ENCODE measurements at regions not wholly inside any gene's neighbourhood (a gene's known extent, or its start where the extent isn't known, plus 50 kb on each side); places are given as distances from the start of the nearest gene placed in this dataset.

DNA sequence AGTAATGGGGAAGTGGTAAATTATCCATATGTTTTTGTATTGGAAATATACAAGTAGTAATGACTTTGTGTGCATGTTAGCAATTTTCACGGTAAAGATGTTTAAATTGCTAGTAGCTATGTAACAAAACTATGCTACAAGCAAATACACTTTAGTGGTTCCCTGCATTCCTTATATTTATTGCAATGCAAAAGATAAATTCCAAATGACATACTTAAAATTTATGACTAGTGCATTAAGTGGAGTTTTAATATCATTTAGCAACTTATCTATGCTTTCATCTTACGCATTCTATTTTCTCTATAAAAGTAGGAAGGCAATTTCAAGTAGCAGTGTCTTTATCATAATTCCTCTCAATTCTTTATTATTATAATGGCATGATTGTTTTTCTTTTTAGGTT is 482.8 kb downstream of the SLITRK5 start:
- Histone ChIP-seq H2BK5ac (ENCODE audit: low read depth, low read length, poor library complexity) (no peak overlapping the region), H3K79me1 (ENCODE audit: low read length) (no peaks in the 10 kb centered on the region), H3K4me2 (ENCODE audit: low read length) (no peak overlapping the region), H3K27me3 (ENCODE audit: insufficient read depth, low read length) (no peaks in the 10 kb centered on the region), H3K27ac (ENCODE audit: low read depth, low read length) (no peak overlapping the region), H3K9me3 (ENCODE audit: insufficient read depth, low read depth, low read length) (no peaks in the 10 kb centered on the region), H3K23ac (ENCODE audit: low read length) (no peak overlapping the region), H3K4me3 (ENCODE audit: low read depth, low read length) (no peak overlapping the region), H2BK12ac (ENCODE audit: low read length) (no peak overlapping the region), H2AFZ (ENCODE audit: insufficient read depth, low read length, poor library complexity) (no peak overlapping the region), H4K91ac (ENCODE audit: low read depth, low read length) (no peak overlapping the region), H2BK120ac (ENCODE audit: insufficient read depth, low read length, poor library complexity) (no peak overlapping the region), H3K9ac (ENCODE audit: low read length) (no peak overlapping the region), H2AK5ac (ENCODE audit: low read length) (no peak overlapping the region), H3K4me1 (ENCODE audit: control insufficient read depth in 1 of 2, insufficient read depth in 2 of 2, low read length in 2 of 2) (no peaks in the 10 kb centered on the region), H3K36me3 (ENCODE audit: control insufficient read depth in 1 of 2, insufficient read depth in 2 of 2, low read length in 2 of 2) (no peaks in the 10 kb centered on the region), H3K18ac (ENCODE audit: low read length) (no peak overlapping the region), H3K14ac (ENCODE audit: low read length) (no peak overlapping the region), H3K4ac (ENCODE audit: low read depth, low read length) (no peak overlapping the region), H3K79me2 (ENCODE audit: control insufficient read depth, insufficient read depth, low read length, poor library complexity) (no peaks in the 10 kb centered on the region), H4K8ac (ENCODE audit: low read depth, low read length) (no peak overlapping the region), H4K12ac (ENCODE audit: low read depth, low read length) (no peak overlapping the region)
- no CpG with 5 or more reads among the region's 2 CpGs for WGBS (ENCODE audit: extremely low coverage, insufficient coverage, insufficient read length)
- no peak for DNase-seq

DNA sequence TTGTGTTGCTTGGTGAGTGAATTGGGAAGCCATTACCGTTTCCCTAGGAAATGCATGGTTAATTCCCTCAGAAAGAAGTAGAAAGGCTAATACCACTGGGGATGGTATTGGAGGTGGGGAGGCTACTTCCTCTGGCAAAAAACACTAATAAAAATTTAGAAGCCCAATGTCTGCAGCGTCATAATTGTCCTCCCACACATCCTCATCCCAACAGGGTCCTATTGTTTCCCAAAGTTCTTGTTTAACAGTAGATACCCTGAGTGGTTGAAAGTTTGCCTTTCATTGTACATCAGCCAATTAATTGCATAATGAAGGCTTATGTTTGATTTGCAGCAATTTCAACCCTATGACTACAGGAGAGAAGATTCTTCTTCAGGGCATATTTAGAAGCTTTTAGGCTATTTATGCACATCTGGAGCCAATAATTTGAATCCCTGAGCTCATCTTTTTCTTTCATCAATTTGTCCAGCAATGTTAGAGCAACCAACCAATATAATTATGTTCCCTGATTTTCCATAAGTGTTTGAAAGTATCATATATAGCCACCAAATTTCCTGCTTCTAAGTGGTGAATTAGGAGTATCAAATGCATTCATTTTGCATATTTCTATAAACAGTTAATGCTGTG is 491.0 kb downstream of the SLITRK5 start:
- H3K27me3 ChIP-seq (ENCODE audit: insufficient read depth, low read length) = no peaks in the 10 kb centered on the region
- H2AFZ ChIP-seq (ENCODE audit: insufficient read depth, low read length, poor library complexity) = no peak overlapping the region
- no peaks in the 10 kb centered on the region for H3K79me1 ChIP-seq (ENCODE audit: low read length)
- no peak overlapping the region for H4K12ac ChIP-seq (ENCODE audit: low read depth, low read length)
- no peak overlapping the region for H2AK5ac ChIP-seq (ENCODE audit: low read length)
- H3K4me3 ChIP-seq (ENCODE audit: low read depth, low read length) = no peak overlapping the region
- H3K4ac ChIP-seq (ENCODE audit: low read depth, low read length) = no peak overlapping the region
- H3K27ac ChIP-seq (ENCODE audit: low read depth, low read length) = no peak overlapping the region
- no peak for DNase-seq
- no peaks in the 10 kb centered on the region for H3K36me3 ChIP-seq (ENCODE audit: control insufficient read depth in 1 of 2, insufficient read depth in 2 of 2, low read length in 2 of 2)
- no peak overlapping the region for H3K23ac ChIP-seq (ENCODE audit: low read length)
- H3K79me2 ChIP-seq (ENCODE audit: control insufficient read depth, insufficient read depth, low read length, poor library complexity) = no peaks in the 10 kb centered on the region
- H3K9me3 ChIP-seq (ENCODE audit: insufficient read depth, low read depth, low read length) = no peaks in the 10 kb centered on the region
- H3K18ac ChIP-seq (ENCODE audit: low read length) = no peak overlapping the region
- no peak overlapping the region for H2BK5ac ChIP-seq (ENCODE audit: low read depth, low read length, poor library complexity)
- H3K4me2 ChIP-seq (ENCODE audit: low read length) = no peak overlapping the region
- H3K4me1 ChIP-seq (ENCODE audit: control insufficient read depth in 1 of 2, insufficient read depth in 2 of 2, low read length in 2 of 2) = no peaks in the 10 kb centered on the region
- no peak overlapping the region for H2BK120ac ChIP-seq (ENCODE audit: insufficient read depth, low read length, poor library complexity)
- no peak overlapping the region for H2BK12ac ChIP-seq (ENCODE audit: low read length)
- WGBS (ENCODE audit: extremely low coverage, insufficient coverage, insufficient read length) = no CpG with 5 or more reads among the region's 2 CpGs
- H4K91ac ChIP-seq (ENCODE audit: low read depth, low read length) = no peak overlapping the region
- no peak overlapping the region for H3K9ac ChIP-seq (ENCODE audit: low read length)
- no peak overlapping the region for H4K8ac ChIP-seq (ENCODE audit: low read depth, low read length)
- H3K14ac ChIP-seq (ENCODE audit: low read length) = no peak overlapping the region

DNA sequence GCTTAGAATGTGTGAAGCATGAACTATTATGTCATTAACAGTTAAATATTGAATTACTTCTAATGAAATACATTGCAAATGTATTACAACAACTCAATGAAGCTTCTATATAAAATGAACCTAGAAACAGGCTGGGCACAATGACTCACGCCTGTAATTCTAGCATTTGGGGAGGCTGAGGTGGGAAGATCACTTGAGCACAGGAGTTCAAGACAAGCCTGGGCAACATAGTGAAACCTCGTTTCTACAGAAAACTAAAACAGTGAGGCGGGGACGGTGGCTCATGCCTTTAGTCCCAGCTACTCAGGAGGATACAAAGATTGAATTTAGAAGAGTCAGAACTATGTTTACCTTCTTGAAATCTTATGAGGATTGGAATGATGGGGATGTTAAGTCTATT is 505.1 kb downstream of the SLITRK5 start:
- Histone ChIP-seq H3K27ac (ENCODE audit: low read depth, low read length) (no peak overlapping the region), H3K79me2 (ENCODE audit: control insufficient read depth, insufficient read depth, low read length, poor library complexity) (no peaks in the 10 kb centered on the region), H3K4me1 (ENCODE audit: control insufficient read depth in 1 of 2, insufficient read depth in 2 of 2, low read length in 2 of 2) (no peaks in the 10 kb centered on the region), H2AFZ (ENCODE audit: insufficient read depth, low read length, poor library complexity) (no peak overlapping the region), H3K9me3 (ENCODE audit: insufficient read depth, low read depth, low read length) (no peaks in the 10 kb centered on the region), H3K36me3 (ENCODE audit: control insufficient read depth in 1 of 2, insufficient read depth in 2 of 2, low read length in 2 of 2) (no peaks in the 10 kb centered on the region), H3K4ac (ENCODE audit: low read depth, low read length) (no peak overlapping the region), H2BK5ac (ENCODE audit: low read depth, low read length, poor library complexity) (no peak overlapping the region), H3K23ac (ENCODE audit: low read length) (no peak overlapping the region), H2BK12ac (ENCODE audit: low read length) (no peak overlapping the region), H3K27me3 (ENCODE audit: insufficient read depth, low read length) (no peaks in the 10 kb centered on the region), H3K9ac (ENCODE audit: low read length) (no peak overlapping the region), H3K4me2 (ENCODE audit: low read length) (no peak overlapping the region), H2BK120ac (ENCODE audit: insufficient read depth, low read length, poor library complexity) (no peak overlapping the region), H3K79me1 (ENCODE audit: low read length) (no peaks in the 10 kb centered on the region), H4K12ac (ENCODE audit: low read depth, low read length) (no peak overlapping the region), H3K14ac (ENCODE audit: low read length) (no peak overlapping the region), H3K18ac (ENCODE audit: low read length) (no peak overlapping the region), H2AK5ac (ENCODE audit: low read length) (no peak overlapping the region), H4K91ac (ENCODE audit: low read depth, low read length) (no peak overlapping the region), H4K8ac (ENCODE audit: low read depth, low read length) (no peak overlapping the region), H3K4me3 (ENCODE audit: low read depth, low read length) (no peak overlapping the region)
- whole genome bisulfite sequencing (ENCODE audit: extremely low coverage, insufficient coverage, insufficient read length) = no CpG with 5 or more reads among the region's 4 CpGs
- DNase-seq = no peak

DNA sequence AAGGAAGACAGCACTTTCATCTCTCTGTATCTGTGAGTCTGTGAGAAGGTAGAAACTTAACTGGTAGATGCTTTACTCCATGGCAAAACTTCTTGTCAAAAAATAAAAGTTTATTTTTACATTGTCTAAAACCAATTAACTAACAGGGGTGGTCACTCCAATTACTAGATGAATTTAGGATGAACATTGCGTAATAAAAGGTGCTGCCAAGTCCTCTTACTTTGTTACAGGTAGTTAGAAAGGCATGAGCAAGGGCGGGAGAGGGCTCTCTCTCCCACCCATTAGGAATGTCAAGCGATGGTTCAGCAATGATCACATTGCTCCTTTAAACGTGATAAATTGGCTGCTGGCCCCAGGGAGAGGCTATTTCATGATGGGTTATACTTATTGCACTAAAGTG is 512.3 kb downstream of the SLITRK5 start:
- Histone ChIP-seq H3K9ac (ENCODE audit: low read length) (no peak overlapping the region), H3K27ac (ENCODE audit: low read depth, low read length) (no peak overlapping the region), H3K4me1 (ENCODE audit: control insufficient read depth in 1 of 2, insufficient read depth in 2 of 2, low read length in 2 of 2) (no peaks in the 10 kb centered on the region), H3K4ac (ENCODE audit: low read depth, low read length) (no peak overlapping the region), H2BK120ac (ENCODE audit: insufficient read depth, low read length, poor library complexity) (no peak overlapping the region), H3K23ac (ENCODE audit: low read length) (no peak overlapping the region), H3K18ac (ENCODE audit: low read length) (no peak overlapping the region), H3K36me3 (ENCODE audit: control insufficient read depth in 1 of 2, insufficient read depth in 2 of 2, low read length in 2 of 2) (no peaks in the 10 kb centered on the region), H2AFZ (ENCODE audit: insufficient read depth, low read length, poor library complexity) (no peak overlapping the region), H4K91ac (ENCODE audit: low read depth, low read length) (no peak overlapping the region), H3K79me1 (ENCODE audit: low read length) (no peaks in the 10 kb centered on the region), H3K27me3 (ENCODE audit: insufficient read depth, low read length) (no peaks in the 10 kb centered on the region), H3K4me3 (ENCODE audit: low read depth, low read length) (no peak overlapping the region), H3K79me2 (ENCODE audit: control insufficient read depth, insufficient read depth, low read length, poor library complexity) (no peaks in the 10 kb centered on the region), H3K9me3 (ENCODE audit: insufficient read depth, low read depth, low read length) (no peaks in the 10 kb centered on the region), H2BK5ac (ENCODE audit: low read depth, low read length, poor library complexity) (no peak overlapping the region), H3K4me2 (ENCODE audit: low read length) (no peak overlapping the region), H4K8ac (ENCODE audit: low read depth, low read length) (no peak overlapping the region), H4K12ac (ENCODE audit: low read depth, low read length) (no peak overlapping the region), H2AK5ac (ENCODE audit: low read length) (no peak overlapping the region), H2BK12ac (ENCODE audit: low read length) (no peak overlapping the region), H3K14ac (ENCODE audit: low read length) (no peak overlapping the region)
- no CpG with 5 or more reads among the region's 4 CpGs for WGBS (ENCODE audit: extremely low coverage, insufficient coverage, insufficient read length)
- no peak for DNase-seq

Measured in trophoblast cell (in vitro differentiated cells and primary cell).